Peyer's patch (tissue), 4 donors: ENCODE measurements at regions not wholly inside any gene's neighbourhood (a gene's known extent, or its start where the extent isn't known, plus 50 kb on each side); places are given as distances from the start of the nearest gene placed in this dataset.

Experiments
- POLR2A ChIP-seq, 2 donors: fragments of 450-650 bp; IDR thresholded peaks; one replicate each; pipeline ENCODE4 v1.5.1; 2017; ENCODE audit warnings: antibody characterized with exemption in 2 of 2, mild to moderate bottlenecking in 2 of 2, moderate library complexity in 2 of 2
- TF ChIP-seq, protein P1 (sequence below), 6 experiments: fragments of 450-650 bp in 4 of 6; fragments of 200-600 bp in 2 of 6; sonication (generic) in 1 of 6; IDR thresholded peaks; one replicate each; pipeline ENCODE4 v1.5.1; 2017 to 2019; ENCODE audit warnings: antibody characterized with exemption in 6 of 6, mild to moderate bottlenecking in 3 of 6, moderate library complexity in 1 of 6

DNA sequence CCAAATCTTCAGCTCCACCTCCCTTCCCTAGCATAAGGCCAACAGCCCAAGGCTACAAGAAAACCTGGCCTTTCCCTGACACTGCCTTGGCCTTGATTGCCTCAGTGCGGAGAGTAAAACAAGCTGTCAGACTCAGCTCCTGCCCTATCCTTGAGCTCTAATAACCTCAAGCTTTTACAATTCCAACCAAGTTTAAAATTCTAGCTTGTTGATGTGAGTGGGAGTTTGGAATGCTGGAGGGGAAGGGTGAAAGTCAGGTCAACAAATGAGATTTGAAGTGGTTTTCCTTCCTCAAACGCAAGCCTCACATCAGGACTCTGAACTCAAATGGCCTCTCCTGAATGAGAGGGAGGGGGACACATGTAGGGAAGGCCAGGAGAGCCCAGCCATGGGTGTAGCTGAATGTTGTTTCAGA lies 197.0 kb upstream of the VLDLR start:
- TF ChIP-seq POLR2A (IDR thresholded peaks at IDR 0.05): no peak
- TF ChIP-seq, protein P1, sequence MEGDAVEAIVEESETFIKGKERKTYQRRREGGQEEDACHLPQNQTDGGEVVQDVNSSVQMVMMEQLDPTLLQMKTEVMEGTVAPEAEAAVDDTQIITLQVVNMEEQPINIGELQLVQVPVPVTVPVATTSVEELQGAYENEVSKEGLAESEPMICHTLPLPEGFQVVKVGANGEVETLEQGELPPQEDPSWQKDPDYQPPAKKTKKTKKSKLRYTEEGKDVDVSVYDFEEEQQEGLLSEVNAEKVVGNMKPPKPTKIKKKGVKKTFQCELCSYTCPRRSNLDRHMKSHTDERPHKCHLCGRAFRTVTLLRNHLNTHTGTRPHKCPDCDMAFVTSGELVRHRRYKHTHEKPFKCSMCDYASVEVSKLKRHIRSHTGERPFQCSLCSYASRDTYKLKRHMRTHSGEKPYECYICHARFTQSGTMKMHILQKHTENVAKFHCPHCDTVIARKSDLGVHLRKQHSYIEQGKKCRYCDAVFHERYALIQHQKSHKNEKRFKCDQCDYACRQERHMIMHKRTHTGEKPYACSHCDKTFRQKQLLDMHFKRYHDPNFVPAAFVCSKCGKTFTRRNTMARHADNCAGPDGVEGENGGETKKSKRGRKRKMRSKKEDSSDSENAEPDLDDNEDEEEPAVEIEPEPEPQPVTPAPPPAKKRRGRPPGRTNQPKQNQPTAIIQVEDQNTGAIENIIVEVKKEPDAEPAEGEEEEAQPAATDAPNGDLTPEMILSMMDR (IDR thresholded peaks at IDR 0.05): no peak
